Hematopoietic multipotent progenitor cell treated with erythropoietin and hydrocortisone succinate and interleukin-3 and kit ligand, for 6 days (in vitro differentiated cells): ENCODE measurements at regions not wholly inside any gene's neighbourhood (a gene's known extent, or its start where the extent isn't known, plus 50 kb on each side); places are given as distances from the start of the nearest gene placed in this dataset.
A peak's percentile ranks its signal among the peaks of the same experiment; 100 is the strongest.

Experiments
- DNase-seq: peaks from one replicate; pipeline ENCODE4 v3.0.0-alpha.2; 2015

- no peak for DNase-seq
Measured at GRCh38 chr6:71125216-71125615, 163.4 kb upstream of the OGFRL1 start.

DNA sequence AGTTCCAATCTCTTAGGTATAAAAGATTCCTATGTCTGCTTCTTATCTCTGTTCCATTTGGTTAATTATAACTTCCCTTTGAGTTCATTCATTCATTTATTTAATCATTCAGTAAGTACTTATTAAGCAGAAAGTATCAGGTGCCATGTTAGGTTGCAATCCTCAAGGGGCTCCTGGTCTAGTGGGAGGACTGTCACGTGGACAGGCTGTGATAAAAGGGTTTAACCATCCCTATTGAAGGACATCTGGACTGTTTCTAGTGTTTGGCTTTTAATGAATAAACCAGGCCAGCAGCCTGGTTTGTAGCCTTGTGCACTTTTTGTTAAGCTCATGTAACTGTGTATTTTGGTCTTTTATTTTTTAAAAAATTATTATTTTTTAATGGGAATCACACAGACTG is 162.1 kb upstream of the OGFRL1 start:
- DNase-seq: no peak

- DNase-seq: peak; percentile 13
Measured at GRCh38 chr6:71127374-71127773, 161.2 kb upstream of the OGFRL1 start.

GRCh38 chr6:71130277-71130676 is 158.3 kb upstream of the OGFRL1 start:
- no peak for DNase-seq

- no peak for DNase-seq
Measured at GRCh38 chr6:71134929-71135642, 153.5 kb upstream of the OGFRL1 start.

- DNase-seq: no peak
Measured at GRCh38 chr6:71137973-71138372, 150.6 kb upstream of the OGFRL1 start.

DNA sequence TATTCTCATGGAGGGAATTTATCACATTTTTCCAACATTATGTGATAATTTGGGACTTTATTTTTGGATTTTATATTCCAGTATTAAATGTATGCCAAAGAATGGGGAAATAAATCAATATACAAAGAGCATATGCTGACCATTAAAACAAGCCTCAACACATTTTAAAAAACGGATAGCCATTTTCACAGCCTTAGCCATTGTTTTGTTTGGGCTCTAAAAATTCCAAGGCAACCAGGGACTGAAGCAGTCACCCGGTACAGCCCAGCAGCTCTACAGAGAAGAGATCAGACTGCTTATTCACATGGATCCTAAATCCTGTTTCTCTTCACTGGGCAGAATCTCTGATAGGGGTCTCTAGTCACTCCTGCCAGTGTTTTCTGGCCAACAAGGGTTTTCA is 150.2 kb upstream of the OGFRL1 start:
- DNase-seq: no peak

DNA sequence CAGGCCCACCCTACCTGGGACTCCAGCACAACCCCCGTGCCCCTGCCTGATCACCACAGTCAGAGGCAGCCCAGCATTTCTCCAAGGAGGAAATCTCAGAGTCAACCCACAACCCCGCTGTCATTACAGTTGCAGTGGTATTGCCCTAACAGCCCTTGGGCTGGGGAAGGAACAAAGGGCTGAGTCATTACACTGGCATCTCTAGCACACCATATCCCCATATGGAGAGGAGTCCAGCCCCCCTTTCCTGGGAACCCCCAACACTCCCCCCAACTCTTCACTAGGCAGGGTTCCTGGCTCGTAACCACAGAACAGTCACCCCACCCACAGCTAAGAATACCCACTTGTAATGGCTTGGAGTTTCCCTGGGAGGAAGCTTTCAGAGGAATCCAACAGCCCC is 149.4 kb upstream of the OGFRL1 start:
- DNase-seq: no peak

GRCh38 chr6:71153755-71154325 is 134.8 kb upstream of the OGFRL1 start:
- DNase-seq: peak; percentile 3

DNA sequence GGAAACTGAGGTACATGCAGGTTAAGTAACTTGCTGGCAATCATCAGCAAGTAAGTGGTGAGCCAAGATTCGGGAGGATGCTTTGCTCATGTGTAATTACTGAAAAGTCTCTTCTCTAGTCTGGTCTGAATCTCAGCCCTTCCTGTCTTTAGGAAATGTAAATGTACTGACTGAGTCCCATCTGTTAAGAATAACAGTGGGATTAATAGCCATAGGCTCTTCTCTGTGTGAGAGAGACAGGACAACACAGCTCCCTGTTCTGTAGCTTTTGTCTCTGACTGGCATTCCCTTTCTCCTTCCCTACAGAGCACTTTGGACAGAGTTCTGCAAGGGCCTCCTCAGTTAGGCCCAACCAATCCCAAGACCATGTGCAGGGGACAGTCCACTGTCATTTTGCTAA is 131.3 kb upstream of the OGFRL1 start:
- no peak for DNase-seq

GRCh38 chr6:71164890-71165289 is 123.7 kb upstream of the OGFRL1 start:
- no peak for DNase-seq

DNA sequence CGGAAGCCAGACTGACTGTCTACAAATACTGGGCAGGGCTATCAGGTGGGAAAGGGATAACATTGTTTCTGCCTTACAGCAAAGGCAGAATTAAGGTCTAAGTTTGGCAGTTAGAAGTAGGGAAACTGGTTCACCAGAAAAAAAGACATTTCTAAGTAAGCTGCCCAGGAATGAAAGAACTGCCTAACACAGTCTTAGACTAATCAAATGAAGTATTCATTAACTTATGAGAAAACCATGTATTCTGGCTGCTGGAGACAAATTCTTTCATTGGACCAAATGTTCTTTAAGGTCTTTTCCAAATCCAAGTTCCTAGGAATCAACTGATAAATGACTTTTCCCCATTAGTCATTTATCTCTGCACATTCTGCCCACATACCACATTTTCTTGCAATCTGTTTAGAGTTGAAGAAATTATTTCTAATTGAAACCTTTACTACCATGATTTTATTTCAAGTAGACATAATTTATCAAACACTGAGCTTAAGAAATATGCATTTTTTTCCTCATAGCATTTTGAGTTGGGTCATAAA is 120.3 kb upstream of the OGFRL1 start:
- no peak for DNase-seq

GRCh38 chr6:71171497-71172070 is 117.0 kb upstream of the OGFRL1 start:
- no peak for DNase-seq

GRCh38 chr6:71179249-71179885 is 109.2 kb upstream of the OGFRL1 start:
- no peak for DNase-seq

- no peak for DNase-seq
Measured at GRCh38 chr6:71181565-71181964, 107.0 kb upstream of the OGFRL1 start.

DNA sequence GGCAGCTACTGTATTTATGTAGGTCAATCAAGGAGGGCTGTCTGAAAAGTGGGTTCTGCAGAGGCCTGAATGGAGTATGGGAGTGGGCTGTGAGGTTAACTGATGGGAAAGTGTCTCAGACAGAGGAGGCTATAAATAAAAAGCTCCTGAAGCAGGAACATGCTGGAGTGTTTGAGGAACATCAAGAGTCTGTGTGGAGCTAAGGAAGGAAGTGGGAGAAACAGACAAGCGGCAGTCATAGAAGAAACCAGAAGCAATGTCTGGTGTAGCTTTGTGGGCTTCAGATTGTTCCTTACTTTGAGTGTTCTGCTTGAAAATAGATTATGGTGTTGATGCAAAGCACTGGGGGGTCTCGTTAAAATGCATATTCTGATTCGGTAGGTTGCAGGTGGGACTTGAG is 101.5 kb upstream of the OGFRL1 start:
- no peak for DNase-seq

GRCh38 chr6:71190809-71191208 is 97.8 kb upstream of the OGFRL1 start:
- peak; percentile 73 for DNase-seq

DNA sequence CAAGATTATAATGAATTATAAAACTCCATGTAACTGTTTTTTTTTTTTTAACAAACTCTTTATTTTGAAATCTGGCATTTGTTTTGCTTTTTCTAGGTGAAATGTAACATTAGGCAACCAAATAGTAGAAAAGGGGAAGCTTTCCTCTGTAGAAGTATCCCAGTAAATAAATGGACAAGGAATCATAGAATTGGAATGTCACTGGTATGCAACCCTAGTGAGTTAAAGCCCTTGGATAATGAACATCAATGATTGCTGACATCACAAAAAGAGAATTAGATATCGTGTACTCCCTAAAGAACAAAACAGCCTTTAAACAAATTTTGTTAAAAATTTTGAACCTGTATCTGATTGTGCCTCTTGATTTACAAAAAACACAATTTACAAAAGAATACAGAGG is 93.9 kb upstream of the OGFRL1 start:
- no peak for DNase-seq

- no peak for DNase-seq
Measured at GRCh38 chr6:71197267-71197666, 91.3 kb upstream of the OGFRL1 start.

DNA sequence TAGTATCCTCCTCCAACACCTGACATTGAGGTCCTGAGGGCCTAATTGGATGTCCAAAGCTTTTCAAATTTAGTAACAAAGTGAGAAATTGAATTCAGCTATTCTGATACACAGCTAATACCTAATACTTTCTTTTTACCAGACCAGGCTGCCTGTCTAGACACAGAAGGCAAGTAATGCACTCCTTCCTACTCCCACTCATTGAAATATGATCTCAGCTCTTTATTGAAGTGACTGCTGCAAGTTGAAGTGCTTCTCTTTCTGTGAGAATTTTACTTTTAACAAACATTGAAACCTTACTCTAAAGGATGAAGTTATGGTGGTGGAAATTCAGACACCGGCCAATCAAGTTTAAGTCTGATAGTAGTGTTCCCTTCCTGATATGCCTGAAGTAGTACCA is 90.8 kb upstream of the OGFRL1 start:
- DNase-seq: no peak

DNA sequence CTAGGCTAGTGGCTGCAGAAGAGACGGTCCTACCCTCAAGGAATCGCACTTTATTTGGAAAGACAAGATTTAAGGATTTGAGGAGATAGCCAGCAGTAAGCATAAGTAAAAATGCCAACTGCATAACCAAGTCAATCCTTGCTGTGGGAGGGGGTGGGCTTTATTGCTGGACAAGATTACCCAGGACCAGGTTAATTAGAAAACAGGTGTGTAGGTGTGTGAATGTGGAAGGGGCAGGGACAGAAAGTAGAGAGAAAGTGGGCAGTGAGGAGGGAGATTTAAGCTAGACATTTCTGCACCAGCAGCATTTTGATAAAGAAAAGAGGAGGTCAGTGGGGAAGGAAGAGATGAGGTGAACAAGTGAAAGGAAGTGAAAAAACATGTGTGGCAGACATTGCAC is 89.7 kb upstream of the OGFRL1 start:
- no peak for DNase-seq

DNA sequence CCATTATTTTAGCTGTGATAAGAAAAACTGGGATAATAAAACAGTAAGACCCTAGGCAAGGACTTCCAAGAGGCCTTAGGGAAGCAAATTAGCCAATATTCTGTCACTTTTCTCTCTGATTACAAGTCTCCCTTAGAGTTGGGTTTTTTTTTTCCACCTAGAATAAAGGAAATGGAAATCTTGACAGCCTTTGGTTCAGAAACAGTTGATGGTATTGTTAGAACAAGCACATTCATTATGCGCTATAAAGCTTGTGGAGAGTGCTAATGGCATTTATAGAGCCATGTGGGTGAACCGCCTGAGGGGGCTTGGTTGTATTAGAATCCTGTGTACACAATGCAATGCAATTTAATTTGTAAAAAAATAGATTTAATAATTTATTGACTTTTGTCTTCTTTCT is 88.9 kb upstream of the OGFRL1 start:
- no peak for DNase-seq

- DNase-seq: no peak
Measured at GRCh38 chr6:71203206-71203605, 85.4 kb upstream of the OGFRL1 start.

DNA sequence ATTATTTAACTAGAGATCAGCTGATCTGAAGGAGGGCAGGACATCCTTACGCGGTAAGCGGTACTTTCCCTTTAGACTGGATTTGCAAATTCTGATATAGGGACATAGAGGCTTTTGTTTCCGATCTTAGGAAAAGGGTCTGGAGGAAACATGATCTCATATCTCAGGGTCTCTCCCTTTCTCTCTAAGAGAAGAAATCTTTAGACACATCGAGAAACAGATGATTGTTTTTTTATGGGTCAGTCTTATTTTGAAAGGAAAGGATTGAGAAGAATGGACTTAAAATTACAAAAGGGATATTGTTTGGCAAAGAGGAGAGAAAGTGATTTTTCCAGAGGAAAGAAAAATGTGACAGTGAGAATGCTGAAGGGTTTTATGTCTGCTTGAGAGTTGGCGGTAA is 83.9 kb upstream of the OGFRL1 start:
- no peak for DNase-seq
